ENCODE measurements at regions not wholly inside any gene's neighbourhood (a gene's known extent, or its start where the extent isn't known, plus 50 kb on each side); places are given as distances from the start of the nearest gene placed in this dataset.

- no peak for TF ChIP-seq CTCF (IDR thresholded peaks at IDR 0.05; ENCODE audit: extremely low read depth, missing control alignments)
- no peak for DNase-seq (ENCODE audit: low spot score)
Observed at GRCh38 chr2:12807907-12808810, 91.4 kb downstream of the TRIB2 start.

GRCh38 chr2:12809526-12809925 lies 92.8 kb downstream of the TRIB2 start:
- no peak for DNase-seq (ENCODE audit: low spot score)
- no peak for TF ChIP-seq CTCF (IDR thresholded peaks at IDR 0.05; ENCODE audit: extremely low read depth, missing control alignments)

- no peak for TF ChIP-seq CTCF (IDR thresholded peaks at IDR 0.05; ENCODE audit: extremely low read depth, missing control alignments)
Observed at GRCh38 chr2:12811916-12812315, 95.2 kb downstream of the TRIB2 start.

GRCh38 chr2:12813166-12813565 lies 96.4 kb downstream of the TRIB2 start:
- no peak for DNase-seq (ENCODE audit: low spot score)
- TF ChIP-seq CTCF (IDR thresholded peaks at IDR 0.05; ENCODE audit: extremely low read depth, missing control alignments), result no peak

More at GRCh38 chr2:12811916-12812315, 95.2 kb downstream of the TRIB2 start:
- DNase-seq (ENCODE audit: low spot score), result no peak

- DNase-seq (ENCODE audit: low spot score), result no peak
- no peak for TF ChIP-seq CTCF (IDR thresholded peaks at IDR 0.05; ENCODE audit: extremely low read depth, missing control alignments)
Observed at GRCh38 chr2:12816379-12817306, 99.9 kb downstream of the TRIB2 start.

GRCh38 chr2:12817870-12818269 lies 101.1 kb downstream of the TRIB2 start:
- DNase-seq (ENCODE audit: low spot score), result no peak
- TF ChIP-seq CTCF (IDR thresholded peaks at IDR 0.05; ENCODE audit: extremely low read depth, missing control alignments), result no peak

Data from GM20000 (cell line).